OCI-LY1 (cell line): ENCODE measurements at regions not wholly inside any gene's neighbourhood (a gene's known extent, or its start where the extent isn't known, plus 50 kb on each side); places are given as distances from the start of the nearest gene placed in this dataset.

Experiments
- H2AFZ ChIP-seq: fragments of 200-600 bp; sonication (generic), shearing (Covaris generic); 2 replicates; pipeline ENCODE4 v1.6.0; 2014; ENCODE audit warnings: antibody characterized with exemption, mild to moderate bottlenecking, low read length
- H3F3A ChIP-seq: fragments of 200-600 bp; sonication (generic), shearing (Covaris generic); 2 replicates; pipeline ENCODE4 v1.6.0; 2014; ENCODE audit warnings: mild to moderate bottlenecking, antibody characterized with exemption, low read length, moderate library complexity; ENCODE audit not compliant: insufficient read depth
- H3K27ac ChIP-seq: fragments of 200-600 bp; sonication (generic); 2 replicates; pipeline ENCODE4 v1.5.1; 2014; ENCODE audit warnings: low read length, mixed run types, mild to moderate bottlenecking, low read depth; ENCODE audit not compliant: poor library complexity, severe bottlenecking
- H3K27me3 ChIP-seq: fragments of 200-600 bp; sonication (generic); 2 replicates; pipeline ENCODE4 v1.6.0; 2014; ENCODE audit warnings: antibody characterized with exemption, mild to moderate bottlenecking, low read length, moderate library complexity; ENCODE audit not compliant: insufficient read depth
- H3K36me3 ChIP-seq: fragments of 200-600 bp; sonication (generic); 2 replicates; pipeline ENCODE4 v1.6.1; 2014; ENCODE audit warnings: mild to moderate bottlenecking, antibody characterized with exemption, low read length, moderate library complexity, mixed read lengths; ENCODE audit not compliant: insufficient read depth
- H3K4me1 ChIP-seq: fragments of 200-600 bp; sonication (generic); 2 replicates; pipeline ENCODE4 v1.5.1; 2014; ENCODE audit warnings: mild to moderate bottlenecking, low read length, moderate library complexity; ENCODE audit not compliant: insufficient read depth, severe bottlenecking
- H3K4me2 ChIP-seq: fragments of 200-600 bp; sonication (generic), shearing (Covaris generic); 2 replicates; pipeline ENCODE4 v1.6.1; 2014; ENCODE audit warnings: low read length
- H3K4me3 ChIP-seq: fragments of 200-600 bp; sonication (generic); 2 replicates; pipeline ENCODE4 v1.5.1; 2014; ENCODE audit warnings: low read length, low read depth, mild to moderate bottlenecking, mixed read lengths; ENCODE audit not compliant: poor library complexity, severe bottlenecking
- H3K79me2 ChIP-seq: fragments of 200-600 bp; shearing (Covaris generic); 2 replicates; pipeline ENCODE4 v1.6.1; 2016; ENCODE audit warnings: mixed run types, low read length, mixed read lengths; ENCODE audit not compliant: insufficient read depth
- H3K9ac ChIP-seq: fragments of 200-600 bp; sonication (generic), shearing (Covaris generic); 2 replicates; pipeline ENCODE4 v1.6.1; 2014; ENCODE audit warnings: mild to moderate bottlenecking, low read length, mixed read lengths
- H3K9me2 ChIP-seq: fragments of 200-600 bp; sonication (generic), shearing (Covaris generic); 2 replicates; pipeline ENCODE4 v1.6.1; 2014; ENCODE audit warnings: low read depth, mild to moderate bottlenecking, low read length, mixed read lengths
- H3K9me3 ChIP-seq: fragments of 200-600 bp; shearing (Covaris generic); 2 replicates; pipeline ENCODE4 v1.6.1; 2014; ENCODE audit warnings: low read length, mixed read lengths
- H4K20me1 ChIP-seq: fragments of 200-600 bp; sonication (generic), shearing (Covaris generic); 2 replicates; pipeline ENCODE4 v1.6.0; 2016; ENCODE audit warnings: mild to moderate bottlenecking, low read length; ENCODE audit not compliant: insufficient read depth
- CTCF ChIP-seq: fragments of 200-600 bp; sonication (generic), shearing (Covaris generic); IDR thresholded peaks from 2 replicates; pipeline ENCODE4 v1.5.1; 2017; ENCODE audit warnings: mild to moderate bottlenecking, antibody characterized with exemption, low read length, moderate library complexity, mixed read lengths
- EZH2 ChIP-seq: fragments of 200-600 bp; sonication (generic), shearing (Covaris generic); IDR thresholded peaks from 2 replicates; pipeline ENCODE4 v1.8.0; 2017; ENCODE audit warnings: borderline replicate concordance, mixed run types, mild to moderate bottlenecking, antibody characterized with exemption, low read length, moderate library complexity, mixed read lengths

GRCh38 chr15:92745845-92746271 lies 90.3 kb upstream of the FAM174B start:
- Histone ChIP-seq H3K4me3 (no peak overlapping the region), H3K79me2 (no peaks in the 10 kb centered on the region), H3K27me3 (no peaks in the 10 kb centered on the region), H3K9me2 (no peaks in the 10 kb centered on the region), H3F3A (no peaks in the 10 kb centered on the region), H3K27ac (no peak overlapping the region), H3K4me1 (no peaks in the 10 kb centered on the region), H3K36me3 (no peaks in the 10 kb centered on the region), H3K4me2 (no peak overlapping the region), H4K20me1 (no peaks in the 10 kb centered on the region), H2AFZ (no peak overlapping the region), H3K9ac (no peak overlapping the region), H3K9me3 (no peaks in the 10 kb centered on the region)
- TF ChIP-seq CTCF (no peak), EZH2 (no peak)

- no peaks in the 10 kb centered on the region for H3K9me3 ChIP-seq
- no peak overlapping the region for H3K4me3 ChIP-seq
- H3K9me2 ChIP-seq: no peaks in the 10 kb centered on the region
- H3K36me3 ChIP-seq: no peaks in the 10 kb centered on the region
- no peak for TF ChIP-seq EZH2
- TF ChIP-seq CTCF: no peak
- H3K79me2 ChIP-seq: no peaks in the 10 kb centered on the region
- H3K9ac ChIP-seq: no peak overlapping the region
- H4K20me1 ChIP-seq: no peaks in the 10 kb centered on the region
- H3K27me3 ChIP-seq: no peaks in the 10 kb centered on the region
- H2AFZ ChIP-seq: no peak overlapping the region
- H3K4me2 ChIP-seq: no peak overlapping the region
- no peaks in the 10 kb centered on the region for H3F3A ChIP-seq
- no peak overlapping the region for H3K27ac ChIP-seq
- H3K4me1 ChIP-seq: no peaks in the 10 kb centered on the region
Measured at GRCh38 chr15:92747047-92747446, 91.5 kb upstream of the FAM174B start.

GRCh38 chr15:92749216-92749615 lies 93.6 kb upstream of the FAM174B start:
- Histone ChIP-seq H3K36me3 (no peaks in the 10 kb centered on the region), H3K79me2 (no peaks in the 10 kb centered on the region), H3F3A (no peaks in the 10 kb centered on the region), H3K9ac (no peak overlapping the region), H3K27ac (no peak overlapping the region), H3K9me2 (no peaks in the 10 kb centered on the region), H3K4me2 (no peak overlapping the region), H3K9me3 (no peaks in the 10 kb centered on the region), H3K27me3 (no peaks in the 10 kb centered on the region), H4K20me1 (no peaks in the 10 kb centered on the region), H3K4me3 (no peak overlapping the region), H3K4me1 (no peaks in the 10 kb centered on the region), H2AFZ (no peak overlapping the region)
- TF ChIP-seq CTCF: no peak
- TF ChIP-seq EZH2: no peak
